Ovary (tissue), 7 donors: ENCODE measurements at regions not wholly inside any gene's neighbourhood (a gene's known extent, or its start where the extent isn't known, plus 50 kb on each side); places are given as distances from the start of the nearest gene placed in this dataset.
A peak's percentile ranks its signal among the peaks of the same experiment; 100 is the strongest.

ENCODE experiments used
- DNase-seq, 5 donors: peaks; one replicate each; pipeline ENCODE4 v3.0.0-alpha.2; 2019 to 2020
- H3K27ac ChIP-seq, 2 donors: fragments of 200-600 bp; one replicate each; pipeline versions ENCODE4 v1.5.1 to v1.8.0; 2019 to 2022
- H3K27me3 ChIP-seq: fragments of 200-600 bp; one replicate; pipeline ENCODE4 v1.8.0; 2022
- H3K36me3 ChIP-seq: fragments of 200-600 bp; sonication (generic); one replicate; pipeline ENCODE4 v1.5.1; 2019
- H3K4me1 ChIP-seq: one replicate; pipeline ENCODE4 v1.8.1; 2013; ENCODE audit warnings: mild to moderate bottlenecking, moderate library complexity; ENCODE audit not compliant: insufficient read depth
- H3K4me3 ChIP-seq: fragments of 200-600 bp; sonication (generic); one replicate; pipeline ENCODE4 v1.5.1; 2017
- H3K9me3 ChIP-seq, 2 donors: fragments of 200-600 bp in 1 of 2; sonication (generic) in 1 of 2; one replicate each; pipeline versions ENCODE4 v1.5.1 to v1.8.1; 2013 to 2019; ENCODE audit warnings: mild to moderate bottlenecking in 1 of 2, moderate library complexity in 1 of 2
- EP300 ChIP-seq: sonication (generic); formaldehyde crosslinking; IDR thresholded peaks from one replicate; pipeline ENCODE4 v1.6.1; 2017; ENCODE audit warnings: antibody characterized with exemption
- POLR2A ChIP-seq: fragments of 450-650 bp; IDR thresholded peaks from one replicate; pipeline ENCODE4 v1.6.1; 2017; ENCODE audit warnings: antibody characterized with exemption, mild to moderate bottlenecking, moderate library complexity
- WGBS, 3 donors: extraction: QIAGEN DNeasy Blood & Tissue Kit in 1 of 3; methylation state at CpG; one replicate each; pipeline versions ENCODE4 v1.1.5 to v1.1.7; 2013 to 2017; 5-methylcytosine and 5-hydroxymethylcytosine counted together
- intact Hi-C, 4 donors: fragments of 100-400 bp; cut with DNase I; formaldehyde crosslinking; loops; one replicate each; pipeline versions ENCODE4 v1.11.0 to v1.15.1; 2022 to 2023
- TF ChIP-seq, protein P1 (sequence below), 3 donors: fragments of 450-650 bp in 2 of 3; fragments of 200-600 bp in 1 of 3; IDR thresholded peaks; one replicate each; pipeline versions ENCODE4 v1.5.1 to v1.8.0; 2016 to 2022; ENCODE audit warnings: antibody characterized with exemption in 3 of 3, mild to moderate bottlenecking in 1 of 3
- donor health status: DM: no; HTN: no; CAD: no; lungs with moderate emphysema.
- donor health status: DM: no; HTN: no; CAD: no.
- donor health status: Bipolar disorder and iron deficiency.
- donor health status: DM: no; HTN: no; CAD: no.
- donor health status: DM: yes; HTN: yes; CAD: no.

DNA sequence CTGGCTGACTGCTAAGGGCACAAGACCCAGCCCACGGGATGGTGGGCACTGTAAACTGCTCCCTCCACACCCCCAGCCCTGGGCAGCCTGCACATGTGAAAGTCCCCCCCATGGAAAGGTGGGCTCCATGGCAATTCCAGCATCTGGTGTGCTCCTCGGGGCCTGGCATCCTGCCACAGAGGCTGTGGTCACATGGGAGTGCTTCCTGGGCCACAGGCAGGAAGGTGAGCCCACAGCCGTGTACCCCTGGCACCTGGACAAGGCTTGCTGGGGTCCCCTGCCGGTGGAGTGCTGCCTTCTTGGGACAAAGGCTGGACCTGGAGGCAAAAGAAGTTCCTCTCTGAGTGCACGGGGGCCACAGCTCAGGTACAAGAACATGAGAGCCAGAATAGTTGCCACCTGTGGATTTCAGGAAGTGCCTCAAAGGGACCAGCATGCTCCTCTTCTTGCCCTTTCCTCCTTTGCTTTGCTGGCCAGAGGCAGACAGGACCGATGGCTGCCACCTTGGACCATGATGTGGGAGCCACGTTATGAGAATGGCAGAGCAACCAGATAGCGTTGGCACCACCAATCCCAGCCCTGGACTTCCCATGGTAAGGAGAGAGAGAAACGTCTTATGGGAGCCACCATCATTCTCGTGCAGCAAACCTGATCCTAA, 120.2 kb upstream of the MLN start:
- TF ChIP-seq, protein P1, sequence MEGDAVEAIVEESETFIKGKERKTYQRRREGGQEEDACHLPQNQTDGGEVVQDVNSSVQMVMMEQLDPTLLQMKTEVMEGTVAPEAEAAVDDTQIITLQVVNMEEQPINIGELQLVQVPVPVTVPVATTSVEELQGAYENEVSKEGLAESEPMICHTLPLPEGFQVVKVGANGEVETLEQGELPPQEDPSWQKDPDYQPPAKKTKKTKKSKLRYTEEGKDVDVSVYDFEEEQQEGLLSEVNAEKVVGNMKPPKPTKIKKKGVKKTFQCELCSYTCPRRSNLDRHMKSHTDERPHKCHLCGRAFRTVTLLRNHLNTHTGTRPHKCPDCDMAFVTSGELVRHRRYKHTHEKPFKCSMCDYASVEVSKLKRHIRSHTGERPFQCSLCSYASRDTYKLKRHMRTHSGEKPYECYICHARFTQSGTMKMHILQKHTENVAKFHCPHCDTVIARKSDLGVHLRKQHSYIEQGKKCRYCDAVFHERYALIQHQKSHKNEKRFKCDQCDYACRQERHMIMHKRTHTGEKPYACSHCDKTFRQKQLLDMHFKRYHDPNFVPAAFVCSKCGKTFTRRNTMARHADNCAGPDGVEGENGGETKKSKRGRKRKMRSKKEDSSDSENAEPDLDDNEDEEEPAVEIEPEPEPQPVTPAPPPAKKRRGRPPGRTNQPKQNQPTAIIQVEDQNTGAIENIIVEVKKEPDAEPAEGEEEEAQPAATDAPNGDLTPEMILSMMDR (IDR thresholded peaks at IDR 0.05) = no peak
- 52 to 60% (median 60%) methylated on average over 9 to 10 of the region's 10 CpGs for WGBS, 3 donors
- no peaks in the 10 kb centered on the region for H3K36me3 ChIP-seq

DNA sequence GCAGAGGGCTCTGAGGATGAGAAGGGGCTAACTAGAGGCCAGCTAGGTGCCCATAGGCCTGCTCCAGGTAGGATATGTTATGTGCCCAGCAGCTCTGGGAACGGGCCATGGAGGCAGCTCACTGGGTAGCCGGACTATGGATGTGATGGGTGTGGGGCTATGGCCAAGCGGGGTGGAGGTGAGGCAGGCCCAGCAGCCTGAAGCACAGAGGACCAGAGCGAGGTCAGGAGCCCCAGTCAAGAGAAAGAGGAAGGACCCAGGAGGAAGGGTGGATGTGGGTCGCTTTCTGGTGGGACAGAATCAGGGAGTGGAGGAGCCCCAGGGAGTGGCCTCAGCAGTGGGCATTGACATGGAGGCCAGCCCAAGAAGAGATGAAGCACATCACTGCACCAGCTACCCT, 117.9 kb upstream of the MLN start:
- TF ChIP-seq, protein P1 (IDR thresholded peaks at IDR 0.05) = no peak
- TF ChIP-seq EP300 (no peak), POLR2A (no peak)
- WGBS, 3 donors = 95 to 97% (median 96%) methylated on average over 5 of the region's 5 CpGs
- intact Hi-C loops = no loop called here

More for the DNA sequence above, 120.2 kb upstream of the MLN start:
- intact Hi-C loops = no loop called here
- H3K27ac ChIP-seq = no peak overlapping the region
- H3K27me3 ChIP-seq = no peaks in the 10 kb centered on the region
- H3K9me3 ChIP-seq = no peaks in the 10 kb centered on the region
- H3K4me3 ChIP-seq = no peak overlapping the region
- DNase-seq = peak in 4 of 5 donors; percentile 17 to 59 (median 39)
- peaks cover 16% of the 10 kb centered on the region for H3K4me1 ChIP-seq

GRCh38 chr6:33918175-33918695, 114.4 kb upstream of the MLN start:
- Histone ChIP-seq H3K36me3 (no peaks in the 10 kb centered on the region), H3K9me3 (no peaks in the 10 kb centered on the region), H3K27me3 (no peaks in the 10 kb centered on the region), H3K4me1 (no peaks in the 10 kb centered on the region), H3K27ac (no peak overlapping the region), H3K4me3 (no peak overlapping the region)
- WGBS, 3 donors = 81 to 83% (median 82%) methylated on average over 8 of the region's 8 CpGs
- TF ChIP-seq EP300 = no peak
- TF ChIP-seq, protein P1 (IDR thresholded peaks at IDR 0.05) = no peak
- no peak for TF ChIP-seq POLR2A
- intact Hi-C loops = no loop called here
- no peak for DNase-seq

More for the DNA sequence above, 117.9 kb upstream of the MLN start:
- H3K27ac ChIP-seq = no peak overlapping the region
- no peaks in the 10 kb centered on the region for H3K27me3 ChIP-seq
- no peaks in the 10 kb centered on the region for H3K36me3 ChIP-seq
- no peak overlapping the region for H3K4me3 ChIP-seq
- no peaks in the 10 kb centered on the region for H3K9me3 ChIP-seq
- DNase-seq = no peak
- peaks cover 15% of the 10 kb centered on the region for H3K4me1 ChIP-seq

- no peak for TF ChIP-seq EP300
- TF ChIP-seq, protein P1 (IDR thresholded peaks at IDR 0.05) = no peak
- TF ChIP-seq POLR2A = no peak
- WGBS, 3 donors = 65 to 67% (median 67%) methylated on average over 3 of the region's 3 CpGs
- no peaks in the 10 kb centered on the region for H3K27me3 ChIP-seq
- no peaks in the 10 kb centered on the region for H3K36me3 ChIP-seq
- DNase-seq = no peak
- H3K4me1 ChIP-seq = no peaks in the 10 kb centered on the region
- no peak overlapping the region for H3K4me3 ChIP-seq
- H3K27ac ChIP-seq = no peak overlapping the region
- H3K9me3 ChIP-seq = no peaks in the 10 kb centered on the region
- intact Hi-C loops = no loop called here
These were observed 111.3 kb upstream of the MLN start for GRCh38 chr6:33915134-33915533.
